IPS-15b (cell line): ENCODE measurements at regions not wholly inside any gene's neighbourhood (a gene's known extent, or its start where the extent isn't known, plus 50 kb on each side); places are given as distances from the start of the nearest gene placed in this dataset.

Source experiments
- H3K27me3 ChIP-seq: one replicate; pipeline ENCODE4 v1.6.1; 2013; ENCODE audit warnings: low read length; ENCODE audit not compliant: control insufficient read depth, insufficient read depth
- H3K36me3 ChIP-seq: one replicate; pipeline ENCODE4 v1.6.1; 2013; ENCODE audit warnings: low read length; ENCODE audit not compliant: control insufficient read depth, insufficient read depth
- H3K4me1 ChIP-seq: one replicate; pipeline ENCODE4 v1.6.1; 2013; ENCODE audit warnings: mild to moderate bottlenecking, low read length; ENCODE audit not compliant: control insufficient read depth, insufficient read depth
- H3K4me3 ChIP-seq: one replicate; pipeline ENCODE4 v1.5.1; 2013; ENCODE audit warnings: low read depth, low read length
- H3K9ac ChIP-seq: one replicate; pipeline ENCODE4 v1.6.1; 2013; ENCODE audit warnings: low read depth, mild to moderate bottlenecking, low read length
- H3K9me3 ChIP-seq: one replicate; pipeline ENCODE4 v1.6.1; 2013; ENCODE audit warnings: mild to moderate bottlenecking, low read length; ENCODE audit not compliant: control insufficient read depth, insufficient read depth

DNA sequence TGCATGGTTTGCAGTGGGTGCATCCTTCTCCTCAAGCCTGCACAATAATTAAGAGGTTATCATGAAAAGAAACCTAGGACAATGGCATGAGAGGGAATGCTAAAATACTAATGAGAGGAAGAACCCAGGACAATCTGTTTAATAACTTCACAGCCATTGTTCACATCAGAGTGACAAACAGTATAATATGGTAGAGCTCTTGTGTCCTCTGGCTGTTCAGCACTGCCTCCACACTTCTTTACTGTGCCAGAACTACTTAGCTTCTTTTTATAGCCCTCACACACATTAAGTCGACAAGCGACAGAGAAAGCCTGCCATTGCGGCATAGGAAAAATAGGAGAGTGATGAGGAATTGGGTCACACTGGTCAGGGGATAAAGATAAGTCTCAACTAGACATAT, 65.0 kb upstream of the MEIS2 start:
- Histone ChIP-seq H3K36me3 (no peaks in the 10 kb centered on the region), H3K27me3 (no peaks in the 10 kb centered on the region)

DNA sequence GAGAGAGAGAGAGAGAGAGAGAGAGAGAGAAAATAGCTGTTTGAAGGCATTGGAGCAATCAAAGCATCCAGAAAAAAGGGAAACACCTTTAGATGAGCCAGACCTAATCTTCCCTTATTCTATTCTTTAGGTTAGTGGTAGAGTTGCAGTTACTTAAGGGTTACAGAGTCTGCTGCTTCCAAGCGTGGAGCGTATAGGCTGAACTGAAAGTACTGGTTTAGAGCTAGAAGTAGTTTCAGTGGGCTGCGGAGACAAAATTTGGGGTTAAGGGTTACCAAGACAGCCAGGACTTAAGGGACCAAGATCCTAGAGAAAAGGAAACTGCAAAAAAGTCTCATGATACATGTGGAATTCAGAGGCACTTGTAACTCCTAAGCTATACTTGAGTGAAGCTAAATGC, 66.1 kb upstream of the MEIS2 start:
- no peaks in the 10 kb centered on the region for H3K9me3 ChIP-seq
- no peaks in the 10 kb centered on the region for H3K4me1 ChIP-seq
- H3K4me3 ChIP-seq = no peak overlapping the region
- H3K27me3 ChIP-seq = no peaks in the 10 kb centered on the region
- no peak overlapping the region for H3K9ac ChIP-seq
- no peaks in the 10 kb centered on the region for H3K36me3 ChIP-seq

More for the DNA sequence above, 65.0 kb upstream of the MEIS2 start:
- Histone ChIP-seq H3K4me3 (no peak overlapping the region), H3K4me1 (no peaks in the 10 kb centered on the region), H3K9me3 (no peaks in the 10 kb centered on the region), H3K9ac (no peak overlapping the region)

DNA sequence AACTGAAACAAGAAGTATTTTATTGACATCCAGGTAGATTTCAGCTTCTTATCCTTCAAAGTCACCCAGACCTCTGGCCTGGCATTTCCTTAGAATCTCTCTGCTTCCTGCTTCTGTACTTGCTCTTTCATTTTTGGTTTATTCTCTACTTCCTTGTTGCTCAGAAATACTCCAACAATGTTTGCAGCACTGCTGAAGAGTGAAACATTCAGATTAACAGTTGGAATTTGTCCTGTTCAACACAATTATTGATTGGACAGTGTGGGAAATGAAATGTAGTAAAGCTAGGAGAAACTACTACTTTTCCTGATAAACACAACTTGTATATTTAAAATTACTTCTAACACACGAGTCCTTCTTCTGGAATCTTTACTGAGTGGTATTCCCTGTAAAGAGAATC, 81.0 kb upstream of the MEIS2 start:
- Histone ChIP-seq H3K4me3 (no peak overlapping the region), H3K36me3 (no peaks in the 10 kb centered on the region), H3K9ac (no peak overlapping the region), H3K27me3 (no peaks in the 10 kb centered on the region), H3K4me1 (no peaks in the 10 kb centered on the region), H3K9me3 (peaks cover 3% of the 10 kb centered on the region)

- H3K36me3 ChIP-seq = no peaks in the 10 kb centered on the region
- no peaks in the 10 kb centered on the region for H3K4me1 ChIP-seq
- H3K27me3 ChIP-seq = no peaks in the 10 kb centered on the region
- no peak overlapping the region for H3K9ac ChIP-seq
- H3K9me3 ChIP-seq = no peaks in the 10 kb centered on the region
- H3K4me3 ChIP-seq = no peak overlapping the region
Observed at GRCh38 chr15:37199545-37199944, 99.2 kb upstream of the MEIS2 start.

DNA sequence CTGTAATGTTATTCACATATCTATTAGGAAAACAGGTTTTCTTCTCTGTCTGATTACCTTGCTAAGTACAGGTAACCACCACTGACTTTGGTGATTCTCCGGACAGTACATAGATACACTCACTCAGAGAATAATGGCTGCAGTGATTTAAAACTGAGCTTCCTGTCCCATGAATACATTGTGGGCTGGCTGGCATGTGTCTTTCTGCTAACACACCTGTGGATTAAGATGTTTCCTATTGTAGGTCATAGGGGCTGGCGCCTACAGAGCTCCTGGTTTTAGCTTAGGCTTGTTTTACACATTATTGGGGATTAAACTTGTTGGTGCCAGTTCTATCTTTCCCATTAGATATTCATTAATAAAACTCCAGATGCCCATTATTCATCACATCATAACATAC, 102.7 kb upstream of the MEIS2 start:
- no peaks in the 10 kb centered on the region for H3K9me3 ChIP-seq
- H3K4me1 ChIP-seq = no peaks in the 10 kb centered on the region
- no peaks in the 10 kb centered on the region for H3K36me3 ChIP-seq
- H3K4me3 ChIP-seq = no peak overlapping the region
- no peaks in the 10 kb centered on the region for H3K27me3 ChIP-seq
- no peak overlapping the region for H3K9ac ChIP-seq

GRCh38 chr15:37204692-37205091, 104.3 kb upstream of the MEIS2 start:
- Histone ChIP-seq H3K4me1 (no peaks in the 10 kb centered on the region), H3K9ac (no peak overlapping the region)

GRCh38 chr15:37206690-37207089, 106.3 kb upstream of the MEIS2 start:
- H3K9ac ChIP-seq = no peak overlapping the region
- H3K27me3 ChIP-seq = no peaks in the 10 kb centered on the region
- no peaks in the 10 kb centered on the region for H3K4me1 ChIP-seq
- no peaks in the 10 kb centered on the region for H3K36me3 ChIP-seq
- no peak overlapping the region for H3K4me3 ChIP-seq
- H3K9me3 ChIP-seq = no peaks in the 10 kb centered on the region

More at GRCh38 chr15:37204692-37205091, 104.3 kb upstream of the MEIS2 start:
- H3K36me3 ChIP-seq = no peaks in the 10 kb centered on the region
- H3K9me3 ChIP-seq = no peaks in the 10 kb centered on the region
- H3K27me3 ChIP-seq = no peaks in the 10 kb centered on the region
- no peak overlapping the region for H3K4me3 ChIP-seq

- no peaks in the 10 kb centered on the region for H3K4me1 ChIP-seq
- H3K27me3 ChIP-seq = no peaks in the 10 kb centered on the region
- H3K36me3 ChIP-seq = no peaks in the 10 kb centered on the region
- H3K4me3 ChIP-seq = no peak overlapping the region
- no peaks in the 10 kb centered on the region for H3K9me3 ChIP-seq
- H3K9ac ChIP-seq = no peak overlapping the region
Observed at GRCh38 chr15:37208146-37209040, 108.0 kb upstream of the MEIS2 start.

DNA sequence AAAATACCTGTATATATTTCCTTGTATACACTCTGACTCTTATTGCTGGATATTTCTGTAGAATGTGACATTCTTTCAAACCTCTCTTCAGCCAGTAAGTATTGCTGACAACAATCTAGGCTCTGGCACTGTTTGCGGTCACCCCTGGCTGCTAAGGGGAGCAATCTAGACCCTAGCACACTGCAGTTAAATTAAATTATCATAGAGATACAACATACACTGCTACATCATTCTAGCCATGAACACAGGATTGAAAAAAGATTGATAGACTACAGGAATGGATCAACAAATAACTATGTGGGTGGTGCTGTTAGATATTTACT, 108.7 kb upstream of the MEIS2 start:
- Histone ChIP-seq H3K4me3 (no peak overlapping the region), H3K4me1 (no peaks in the 10 kb centered on the region), H3K36me3 (no peaks in the 10 kb centered on the region), H3K9me3 (no peaks in the 10 kb centered on the region), H3K27me3 (no peaks in the 10 kb centered on the region), H3K9ac (no peak overlapping the region)

DNA sequence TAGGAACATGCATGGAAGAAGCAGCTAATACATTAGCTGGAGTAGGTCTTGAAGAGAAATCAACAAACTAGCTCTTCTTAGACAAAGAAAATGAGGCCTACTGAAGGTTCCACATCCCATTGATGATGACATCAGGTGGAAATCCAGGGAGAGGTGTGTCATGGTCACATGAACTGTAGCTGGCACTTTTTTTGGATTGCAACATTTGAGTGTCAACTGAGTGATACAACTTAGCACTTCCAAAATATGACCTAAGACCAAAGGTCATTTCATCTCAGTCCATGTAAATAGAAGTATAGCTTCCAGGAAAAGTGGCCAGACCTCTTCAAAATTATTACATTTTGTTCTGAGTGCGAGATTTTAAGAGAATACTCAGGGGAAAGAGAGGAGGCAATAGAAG, 117.2 kb upstream of the MEIS2 start:
- H3K9ac ChIP-seq = no peak overlapping the region
- H3K27me3 ChIP-seq = no peaks in the 10 kb centered on the region
- H3K4me3 ChIP-seq = no peak overlapping the region
- no peaks in the 10 kb centered on the region for H3K36me3 ChIP-seq
- H3K9me3 ChIP-seq = no peaks in the 10 kb centered on the region
- no peaks in the 10 kb centered on the region for H3K4me1 ChIP-seq

GRCh38 chr15:37218351-37218916, 118.1 kb upstream of the MEIS2 start:
- no peaks in the 10 kb centered on the region for H3K27me3 ChIP-seq
- no peak overlapping the region for H3K9ac ChIP-seq
- no peak overlapping the region for H3K4me3 ChIP-seq
- no peaks in the 10 kb centered on the region for H3K36me3 ChIP-seq
- H3K9me3 ChIP-seq = no peaks in the 10 kb centered on the region
- no peaks in the 10 kb centered on the region for H3K4me1 ChIP-seq

- H3K27me3 ChIP-seq = no peaks in the 10 kb centered on the region
- H3K36me3 ChIP-seq = no peaks in the 10 kb centered on the region
Observed at GRCh38 chr15:37219211-37219701, 118.9 kb upstream of the MEIS2 start.

More at GRCh38 chr15:37219211-37219701, 118.9 kb upstream of the MEIS2 start:
- Histone ChIP-seq H3K4me1 (no peaks in the 10 kb centered on the region), H3K4me3 (no peak overlapping the region), H3K9ac (no peak overlapping the region), H3K9me3 (no peaks in the 10 kb centered on the region)
